Nephron progenitor cell (in vitro differentiated cells): ENCODE measurements at regions not wholly inside any gene's neighbourhood (a gene's known extent, or its start where the extent isn't known, plus 50 kb on each side); places are given as distances from the start of the nearest gene placed in this dataset.

ENCODE experiments used
- DNase-seq: peaks from one replicate; pipeline ENCODE4 v3.0.0; 2021
- H3K27ac Mint-ChIP-seq: 2 replicates; pipeline ENCODE4 v1.8.0; 2021; ENCODE audit warnings: mild to moderate bottlenecking, moderate library complexity, mixed read lengths
- H3K27me3 Mint-ChIP-seq: 2 replicates; pipeline ENCODE4 v1.8.0; 2021; ENCODE audit warnings: mild to moderate bottlenecking, low read depth, mixed read lengths; ENCODE audit not compliant: poor library complexity
- H3K36me3 Mint-ChIP-seq: 2 replicates; pipeline ENCODE4 v1.8.0; 2021; ENCODE audit warnings: low read depth, mixed read lengths
- H3K4me1 Mint-ChIP-seq: 2 replicates; pipeline ENCODE4 v1.8.0; 2021; ENCODE audit warnings: mixed read lengths
- H3K4me3 Mint-ChIP-seq: 2 replicates; pipeline ENCODE4 v1.8.0; 2021; ENCODE audit warnings: mild to moderate bottlenecking, moderate library complexity, mixed read lengths
- H3K9me3 Mint-ChIP-seq: 2 replicates; pipeline ENCODE4 v1.8.0; 2021; ENCODE audit warnings: mild to moderate bottlenecking, moderate library complexity, mixed read lengths
- CTCF ChIP-seq: fragments of 200-600 bp; sonication (generic); IDR thresholded peaks from 2 replicates; pipeline ENCODE4 v1.5.0; 2021; ENCODE audit warnings: antibody characterized with exemption

GRCh38 chrX:125895518-125895917 is 270.6 kb downstream of the DCAF12L2 start:
- peaks cover 4% of the 10 kb centered on the region for H3K27me3 Mint-ChIP-seq
- no peak overlapping the region for H3K4me3 Mint-ChIP-seq
- no peak for TF ChIP-seq CTCF
- no peak for DNase-seq
- H3K4me1 Mint-ChIP-seq, result no peaks in the 10 kb centered on the region
- H3K27ac Mint-ChIP-seq, result no peak overlapping the region
- H3K36me3 Mint-ChIP-seq, result no peaks in the 10 kb centered on the region
- peaks cover 32% of the 10 kb centered on the region for H3K9me3 Mint-ChIP-seq

- no peaks in the 10 kb centered on the region for H3K4me1 Mint-ChIP-seq
- H3K27ac Mint-ChIP-seq, result no peak overlapping the region
- no peak for TF ChIP-seq CTCF
- H3K36me3 Mint-ChIP-seq, result no peaks in the 10 kb centered on the region
- no peak for DNase-seq
- no peak overlapping the region for H3K4me3 Mint-ChIP-seq
- peaks cover 29% of the 10 kb centered on the region for H3K9me3 Mint-ChIP-seq
- peaks cover 2% of the 10 kb centered on the region for H3K27me3 Mint-ChIP-seq
Observed at GRCh38 chrX:125926295-125926694, 239.8 kb downstream of the DCAF12L2 start.

GRCh38 chrX:125940985-125941384 is 225.1 kb downstream of the DCAF12L2 start:
- no peak for TF ChIP-seq CTCF
- DNase-seq, result no peak
- no peaks in the 10 kb centered on the region for H3K36me3 Mint-ChIP-seq
- no peaks in the 10 kb centered on the region for H3K27me3 Mint-ChIP-seq
- H3K9me3 Mint-ChIP-seq, result peaks cover 32% of the 10 kb centered on the region
- no peak overlapping the region for H3K4me3 Mint-ChIP-seq
- no peaks in the 10 kb centered on the region for H3K4me1 Mint-ChIP-seq
- no peak overlapping the region for H3K27ac Mint-ChIP-seq

- no peak overlapping the region for H3K27ac Mint-ChIP-seq
- no peaks in the 10 kb centered on the region for H3K4me1 Mint-ChIP-seq
- H3K4me3 Mint-ChIP-seq, result no peak overlapping the region
- H3K9me3 Mint-ChIP-seq, result no peaks in the 10 kb centered on the region
- TF ChIP-seq CTCF, result no peak
- no peaks in the 10 kb centered on the region for H3K27me3 Mint-ChIP-seq
- H3K36me3 Mint-ChIP-seq, result no peaks in the 10 kb centered on the region
- no peak for DNase-seq
Observed at GRCh38 chrX:125947501-125947900, 218.6 kb downstream of the DCAF12L2 start.

- H3K27ac Mint-ChIP-seq, result no peak overlapping the region
- no peaks in the 10 kb centered on the region for H3K9me3 Mint-ChIP-seq
- H3K4me1 Mint-ChIP-seq, result no peaks in the 10 kb centered on the region
- no peaks in the 10 kb centered on the region for H3K36me3 Mint-ChIP-seq
- H3K27me3 Mint-ChIP-seq, result no peaks in the 10 kb centered on the region
- H3K4me3 Mint-ChIP-seq, result no peak overlapping the region
- no peak for TF ChIP-seq CTCF
- DNase-seq, result no peak
Observed at GRCh38 chrX:125952973-125953372, 213.1 kb downstream of the DCAF12L2 start.

- DNase-seq, result no peak
- Mint-ChIP-seq H3K27ac (no peak overlapping the region), H3K9me3 (no peaks in the 10 kb centered on the region), H3K27me3 (no peaks in the 10 kb centered on the region), H3K36me3 (no peaks in the 10 kb centered on the region), H3K4me1 (no peaks in the 10 kb centered on the region), H3K4me3 (no peak overlapping the region)
- TF ChIP-seq CTCF, result no peak
Observed at GRCh38 chrX:125953814-125954213, 212.3 kb downstream of the DCAF12L2 start.
